Body of pancreas (tissue), 4 donors: ENCODE measurements at regions not wholly inside any gene's neighbourhood (a gene's known extent, or its start where the extent isn't known, plus 50 kb on each side); places are given as distances from the start of the nearest gene placed in this dataset.

Experiments
- ATAC-seq: fragments of 150-250 bp; one replicate; pipeline ENCODE4 v1.9.1; 2016
- DNase-seq, 4 donors: peaks; one replicate each; pipeline ENCODE4 v3.0.0-alpha.2; 2019
- H3K27ac ChIP-seq, 4 donors: fragments of 200-600 bp; sonication (generic); 1 replicate in 3 of 4; 2 replicates in 1 of 4; pipeline versions ENCODE4 v1.5.1 to v1.6.1; 2016 to 2019; ENCODE audit warnings: mild to moderate bottlenecking in 1 of 4, mixed read lengths in 1 of 4, moderate library complexity in 1 of 4
- H3K27me3 ChIP-seq, 2 donors: fragments of 200-600 bp; sonication (generic); one replicate each; pipeline ENCODE4 v1.6.0; 2016; ENCODE audit warnings: mild to moderate bottlenecking in 1 of 2
- H3K36me3 ChIP-seq, 2 donors: fragments of 200-600 bp; sonication (generic); replicated peaks in 1 of 2; 2 replicates each; pipeline ENCODE4 v1.5.1; 2016; ENCODE audit warnings: low read depth in 2 of 2; ENCODE audit not compliant: insufficient read depth in 1 of 2
- H3K4me1 ChIP-seq: fragments of 200-600 bp; sonication (generic); one replicate; pipeline ENCODE4 v1.6.0; 2016
- H3K4me3 ChIP-seq, 2 donors: fragments of 200-600 bp; sonication (generic); 1 replicate in 1 of 2; 2 replicates in 1 of 2; pipeline ENCODE4 v1.5.1; 2016 to 2019
- H3K9me3 ChIP-seq, 3 donors: fragments of 200-600 bp; sonication (generic); 1 replicate in 2 of 3; 2 replicates in 1 of 3; pipeline ENCODE4 v1.5.1; 2016
- POLR2A ChIP-seq, 3 donors: fragments of 450-650 bp; IDR thresholded peaks; one replicate each; pipeline ENCODE4 v1.6.1; 2016; ENCODE audit warnings: antibody characterized with exemption in 3 of 3, mild to moderate bottlenecking in 2 of 3
- WGBS, 2 donors: methylation state at CpG; one replicate each; pipeline ENCODE4 v1.1.5; 2017; 5-methylcytosine and 5-hydroxymethylcytosine counted together
- intact Hi-C: fragments of 100-400 bp; cut with DNase I; formaldehyde crosslinking; loops from one replicate; pipeline ENCODE4 v1.15.1; 2023
- TF ChIP-seq, protein P1 (sequence below), 7 experiments: fragments of 450-650 bp in 4 of 7; fragments of 200-600 bp in 3 of 7; sonication (generic) in 3 of 7; IDR thresholded peaks; one replicate each; pipeline ENCODE4 v1.5.1; 2016 to 2019; ENCODE audit warnings: antibody characterized with exemption in 7 of 7

DNA sequence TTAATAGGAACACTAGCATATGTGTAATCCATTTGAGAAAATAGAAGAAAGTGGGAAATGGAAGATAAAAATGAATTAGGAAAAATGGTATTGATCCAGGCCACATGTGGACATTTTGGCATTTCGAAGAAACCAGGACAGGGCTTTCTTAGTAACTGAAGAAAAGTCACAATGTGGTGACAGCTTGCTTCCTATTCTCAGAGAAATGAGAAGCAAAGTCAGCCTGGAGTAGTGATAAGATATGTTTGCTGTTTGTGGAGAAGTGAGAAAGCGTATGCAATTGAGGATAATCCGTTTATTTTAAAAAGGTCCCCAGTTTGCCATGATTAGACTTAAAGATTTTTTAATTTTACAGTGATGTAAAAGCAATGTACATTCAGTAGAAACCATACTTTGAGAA, 127.9 kb downstream of the SLITRK6 start:
- no peaks in the 10 kb centered on the region for H3K27me3 ChIP-seq

DNA sequence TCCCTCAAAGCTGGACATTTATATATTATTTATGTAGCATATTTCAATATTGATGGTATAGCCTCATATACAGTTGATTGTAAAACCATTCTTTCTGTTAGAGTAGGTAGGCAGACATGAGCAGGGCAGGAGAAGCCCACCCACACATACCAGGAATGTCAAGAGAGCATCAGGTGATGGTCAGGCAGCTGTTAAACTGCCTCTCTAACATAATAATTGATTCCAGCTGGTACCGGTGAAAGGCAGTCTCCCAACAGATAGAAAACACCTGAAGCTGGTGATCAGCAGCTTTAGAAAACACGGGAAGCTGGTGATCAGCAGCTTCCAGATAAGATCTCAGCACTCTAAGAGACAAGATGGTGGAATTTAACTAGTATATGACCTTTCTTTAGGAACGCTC, 132.9 kb downstream of the SLITRK6 start:
- intact Hi-C loops, result no loop called here
- ATAC-seq (no peak), DNase-seq (no peak)
- no peak overlapping the region for H3K27ac ChIP-seq
- no peaks in the 10 kb centered on the region for H3K9me3 ChIP-seq
- H3K36me3 ChIP-seq, result no peaks in the 10 kb centered on the region
- 12 to 16% methylated on average over 3 of the region's 3 CpGs for WGBS, 2 donors
- no peaks in the 10 kb centered on the region for H3K4me1 ChIP-seq
- no peak for TF ChIP-seq POLR2A (IDR thresholded peaks at IDR 0.05)
- TF ChIP-seq, protein P1, sequence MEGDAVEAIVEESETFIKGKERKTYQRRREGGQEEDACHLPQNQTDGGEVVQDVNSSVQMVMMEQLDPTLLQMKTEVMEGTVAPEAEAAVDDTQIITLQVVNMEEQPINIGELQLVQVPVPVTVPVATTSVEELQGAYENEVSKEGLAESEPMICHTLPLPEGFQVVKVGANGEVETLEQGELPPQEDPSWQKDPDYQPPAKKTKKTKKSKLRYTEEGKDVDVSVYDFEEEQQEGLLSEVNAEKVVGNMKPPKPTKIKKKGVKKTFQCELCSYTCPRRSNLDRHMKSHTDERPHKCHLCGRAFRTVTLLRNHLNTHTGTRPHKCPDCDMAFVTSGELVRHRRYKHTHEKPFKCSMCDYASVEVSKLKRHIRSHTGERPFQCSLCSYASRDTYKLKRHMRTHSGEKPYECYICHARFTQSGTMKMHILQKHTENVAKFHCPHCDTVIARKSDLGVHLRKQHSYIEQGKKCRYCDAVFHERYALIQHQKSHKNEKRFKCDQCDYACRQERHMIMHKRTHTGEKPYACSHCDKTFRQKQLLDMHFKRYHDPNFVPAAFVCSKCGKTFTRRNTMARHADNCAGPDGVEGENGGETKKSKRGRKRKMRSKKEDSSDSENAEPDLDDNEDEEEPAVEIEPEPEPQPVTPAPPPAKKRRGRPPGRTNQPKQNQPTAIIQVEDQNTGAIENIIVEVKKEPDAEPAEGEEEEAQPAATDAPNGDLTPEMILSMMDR (IDR thresholded peaks at IDR 0.05), result no peak
- H3K27me3 ChIP-seq, result no peaks in the 10 kb centered on the region
- no peak overlapping the region for H3K4me3 ChIP-seq

More for the DNA sequence above, 127.9 kb downstream of the SLITRK6 start:
- no peak overlapping the region for H3K27ac ChIP-seq
- H3K9me3 ChIP-seq, result no peaks in the 10 kb centered on the region
- DNase-seq (no peak), ATAC-seq (no peak)
- WGBS, 2 donors, result 51 to 62% methylated on average over 3 of the region's 3 CpGs
- TF ChIP-seq, protein P1 (IDR thresholded peaks at IDR 0.05), result no peak
- no peak for TF ChIP-seq POLR2A (IDR thresholded peaks at IDR 0.05)
- H3K4me3 ChIP-seq, result no peak overlapping the region
- no peaks in the 10 kb centered on the region for H3K36me3 ChIP-seq
- no peaks in the 10 kb centered on the region for H3K4me1 ChIP-seq
- intact Hi-C loops, result no loop called here

DNA sequence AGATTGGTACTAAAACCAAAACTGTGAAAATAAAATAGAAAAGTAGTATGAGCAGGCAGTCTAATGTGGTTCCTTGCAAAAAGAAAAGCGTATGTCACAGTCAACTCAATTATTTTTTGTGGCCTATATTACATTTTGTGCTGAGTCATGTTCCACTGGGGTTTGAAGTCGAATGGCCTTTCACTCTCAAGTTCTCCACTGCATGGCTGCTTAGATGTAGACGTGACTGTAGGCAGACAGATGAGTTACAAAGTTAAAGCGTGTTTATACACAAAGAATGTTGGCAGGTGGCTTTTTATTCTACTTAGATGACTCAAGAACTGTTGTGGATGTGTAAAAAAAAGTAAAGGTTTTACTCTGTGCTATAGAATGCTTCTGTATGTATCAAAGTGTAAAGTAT, 133.9 kb downstream of the SLITRK6 start:
- H3K4me3 ChIP-seq, result no peak overlapping the region
- H3K9me3 ChIP-seq, result no peaks in the 10 kb centered on the region
- intact Hi-C loops, result no loop called here
- no peak overlapping the region for H3K27ac ChIP-seq
- TF ChIP-seq, protein P1 (IDR thresholded peaks at IDR 0.05), result no peak
- no peak for TF ChIP-seq POLR2A (IDR thresholded peaks at IDR 0.05)
- DNase-seq (no peak), ATAC-seq (no peak)
- no peaks in the 10 kb centered on the region for H3K27me3 ChIP-seq
- no peaks in the 10 kb centered on the region for H3K4me1 ChIP-seq
- 44 to 50% methylated on average over 4 of the region's 4 CpGs for WGBS, 2 donors
- H3K36me3 ChIP-seq, result no peaks in the 10 kb centered on the region

DNA sequence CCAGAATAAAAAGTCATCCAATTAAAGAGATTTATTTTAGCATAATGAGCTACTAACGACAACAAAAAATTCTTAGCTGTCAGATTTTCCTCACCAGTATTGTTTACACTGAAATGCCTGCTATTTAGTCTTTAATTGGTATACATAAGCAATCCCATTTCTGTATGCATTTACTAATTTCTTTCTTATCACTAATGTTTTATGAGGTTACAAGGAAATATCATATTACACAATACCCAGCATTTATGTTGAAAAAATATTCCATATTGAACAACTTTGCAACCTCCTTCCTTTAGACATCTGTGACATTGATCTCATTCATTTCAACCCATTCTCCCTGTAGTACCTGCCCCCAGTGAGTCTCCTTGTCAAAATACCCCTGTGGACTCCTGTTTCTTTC, 135.4 kb downstream of the SLITRK6 start:
- intact Hi-C loops, result no loop called here
- TF ChIP-seq, protein P1 (IDR thresholded peaks at IDR 0.05), result no peak
- no peak for TF ChIP-seq POLR2A (IDR thresholded peaks at IDR 0.05)
- no peak for ATAC-seq

DNA sequence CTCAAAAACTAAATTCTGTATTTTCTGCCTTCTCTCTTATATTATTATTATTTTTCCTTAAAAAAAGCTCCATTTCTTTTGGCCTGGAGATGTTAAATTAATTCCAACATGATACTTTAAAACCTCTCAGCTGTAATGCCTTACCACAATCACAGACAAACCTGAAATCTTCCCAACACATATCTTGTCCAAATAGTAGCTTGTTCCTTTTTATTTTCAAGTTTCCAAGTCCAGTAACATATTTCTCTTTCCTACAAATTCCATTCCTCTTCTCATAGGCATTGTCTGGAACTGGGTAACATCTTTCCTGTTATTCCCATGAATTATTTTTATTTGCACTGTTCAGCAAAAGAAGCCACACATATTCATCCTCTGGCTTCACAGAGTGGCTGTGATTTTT, 137.0 kb downstream of the SLITRK6 start:
- ATAC-seq (no peak), DNase-seq (no peak)
- no peak for TF ChIP-seq POLR2A (IDR thresholded peaks at IDR 0.05)
- TF ChIP-seq, protein P1 (IDR thresholded peaks at IDR 0.05), result no peak
- Histone ChIP-seq H3K36me3 (no peaks in the 10 kb centered on the region), H3K4me3 (no peak overlapping the region), H3K4me1 (no peaks in the 10 kb centered on the region), H3K27me3 (no peaks in the 10 kb centered on the region), H3K27ac (no peak overlapping the region), H3K9me3 (no peaks in the 10 kb centered on the region)
- intact Hi-C loops, result no loop called here

More for the DNA sequence above, 135.4 kb downstream of the SLITRK6 start:
- no peaks in the 10 kb centered on the region for H3K4me1 ChIP-seq
- DNase-seq, result no peak
- WGBS, 2 donors, result 63 to 80% methylated on average over 1 of the region's 1 CpG
- no peak overlapping the region for H3K27ac ChIP-seq
- H3K27me3 ChIP-seq, result no peaks in the 10 kb centered on the region
- no peaks in the 10 kb centered on the region for H3K9me3 ChIP-seq
- H3K4me3 ChIP-seq, result no peak overlapping the region
- H3K36me3 ChIP-seq, result no peaks in the 10 kb centered on the region
